Neural cell (in vitro differentiated cells): ENCODE measurements at regions not wholly inside any gene's neighbourhood (a gene's known extent, or its start where the extent isn't known, plus 50 kb on each side); places are given as distances from the start of the nearest gene placed in this dataset.

Source experiments
- EP300 ChIP-seq: fragments of 450-650 bp; conservative IDR thresholded peaks from 2 replicates; pipeline ENCODE4 v1.6.1; 2014; ENCODE audit warnings: antibody characterized with exemption, mild to moderate bottlenecking, moderate library complexity; ENCODE audit not compliant: poor library complexity, severe bottlenecking
- TF ChIP-seq, protein P1 (sequence below): fragments of 450-650 bp; IDR thresholded peaks from 2 replicates; pipeline ENCODE4 v1.5.1; 2014; ENCODE audit warnings: antibody characterized with exemption, mild to moderate bottlenecking, moderate library complexity; ENCODE audit not compliant: poor library complexity, severe bottlenecking
- TF ChIP-seq, protein P2 (sequence below): IDR thresholded peaks from 2 replicates; pipeline ENCODE4 v1.6.1; 2012; ENCODE audit warnings: borderline replicate concordance

DNA sequence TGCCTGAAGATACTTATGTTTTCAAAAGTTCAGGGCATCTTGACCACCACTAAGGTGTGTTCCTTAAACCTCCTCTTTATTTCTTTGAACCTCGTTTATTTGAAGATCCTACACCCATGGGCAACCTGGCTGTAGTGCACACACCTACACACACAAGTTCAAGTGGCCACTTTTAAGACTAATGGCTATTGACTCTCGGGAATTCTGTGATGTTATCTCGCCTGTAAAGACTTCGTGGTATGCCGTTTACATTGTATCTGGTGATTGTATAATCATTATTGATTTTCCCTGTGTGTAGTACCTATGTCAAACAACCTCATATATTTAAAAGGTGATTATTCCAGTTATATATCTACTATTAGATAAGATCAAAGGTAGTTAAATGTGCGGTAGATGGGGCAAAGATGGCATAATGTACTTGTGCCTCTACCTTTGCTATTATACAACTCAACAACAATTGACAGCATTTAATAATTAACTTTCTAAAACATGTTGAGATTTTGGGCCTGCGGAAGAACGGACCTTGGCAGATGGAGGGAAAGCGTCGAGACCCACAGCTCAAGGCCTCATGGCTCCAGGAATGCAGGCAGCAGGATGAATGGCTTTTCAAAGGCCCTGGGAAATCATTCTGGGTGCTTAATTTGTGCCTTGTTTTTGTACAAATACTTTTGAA is 51.4 kb upstream of the IRX2 start:
- TF ChIP-seq, protein P1, sequence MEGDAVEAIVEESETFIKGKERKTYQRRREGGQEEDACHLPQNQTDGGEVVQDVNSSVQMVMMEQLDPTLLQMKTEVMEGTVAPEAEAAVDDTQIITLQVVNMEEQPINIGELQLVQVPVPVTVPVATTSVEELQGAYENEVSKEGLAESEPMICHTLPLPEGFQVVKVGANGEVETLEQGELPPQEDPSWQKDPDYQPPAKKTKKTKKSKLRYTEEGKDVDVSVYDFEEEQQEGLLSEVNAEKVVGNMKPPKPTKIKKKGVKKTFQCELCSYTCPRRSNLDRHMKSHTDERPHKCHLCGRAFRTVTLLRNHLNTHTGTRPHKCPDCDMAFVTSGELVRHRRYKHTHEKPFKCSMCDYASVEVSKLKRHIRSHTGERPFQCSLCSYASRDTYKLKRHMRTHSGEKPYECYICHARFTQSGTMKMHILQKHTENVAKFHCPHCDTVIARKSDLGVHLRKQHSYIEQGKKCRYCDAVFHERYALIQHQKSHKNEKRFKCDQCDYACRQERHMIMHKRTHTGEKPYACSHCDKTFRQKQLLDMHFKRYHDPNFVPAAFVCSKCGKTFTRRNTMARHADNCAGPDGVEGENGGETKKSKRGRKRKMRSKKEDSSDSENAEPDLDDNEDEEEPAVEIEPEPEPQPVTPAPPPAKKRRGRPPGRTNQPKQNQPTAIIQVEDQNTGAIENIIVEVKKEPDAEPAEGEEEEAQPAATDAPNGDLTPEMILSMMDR = no peak
- TF ChIP-seq, protein P2, sequence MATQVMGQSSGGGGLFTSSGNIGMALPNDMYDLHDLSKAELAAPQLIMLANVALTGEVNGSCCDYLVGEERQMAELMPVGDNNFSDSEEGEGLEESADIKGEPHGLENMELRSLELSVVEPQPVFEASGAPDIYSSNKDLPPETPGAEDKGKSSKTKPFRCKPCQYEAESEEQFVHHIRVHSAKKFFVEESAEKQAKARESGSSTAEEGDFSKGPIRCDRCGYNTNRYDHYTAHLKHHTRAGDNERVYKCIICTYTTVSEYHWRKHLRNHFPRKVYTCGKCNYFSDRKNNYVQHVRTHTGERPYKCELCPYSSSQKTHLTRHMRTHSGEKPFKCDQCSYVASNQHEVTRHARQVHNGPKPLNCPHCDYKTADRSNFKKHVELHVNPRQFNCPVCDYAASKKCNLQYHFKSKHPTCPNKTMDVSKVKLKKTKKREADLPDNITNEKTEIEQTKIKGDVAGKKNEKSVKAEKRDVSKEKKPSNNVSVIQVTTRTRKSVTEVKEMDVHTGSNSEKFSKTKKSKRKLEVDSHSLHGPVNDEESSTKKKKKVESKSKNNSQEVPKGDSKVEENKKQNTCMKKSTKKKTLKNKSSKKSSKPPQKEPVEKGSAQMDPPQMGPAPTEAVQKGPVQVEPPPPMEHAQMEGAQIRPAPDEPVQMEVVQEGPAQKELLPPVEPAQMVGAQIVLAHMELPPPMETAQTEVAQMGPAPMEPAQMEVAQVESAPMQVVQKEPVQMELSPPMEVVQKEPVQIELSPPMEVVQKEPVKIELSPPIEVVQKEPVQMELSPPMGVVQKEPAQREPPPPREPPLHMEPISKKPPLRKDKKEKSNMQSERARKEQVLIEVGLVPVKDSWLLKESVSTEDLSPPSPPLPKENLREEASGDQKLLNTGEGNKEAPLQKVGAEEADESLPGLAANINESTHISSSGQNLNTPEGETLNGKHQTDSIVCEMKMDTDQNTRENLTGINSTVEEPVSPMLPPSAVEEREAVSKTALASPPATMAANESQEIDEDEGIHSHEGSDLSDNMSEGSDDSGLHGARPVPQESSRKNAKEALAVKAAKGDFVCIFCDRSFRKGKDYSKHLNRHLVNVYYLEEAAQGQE = no peak
- TF ChIP-seq EP300 = no peak
